AG04450 (cell line): ENCODE measurements at regions not wholly inside any gene's neighbourhood (a gene's known extent, or its start where the extent isn't known, plus 50 kb on each side); places are given as distances from the start of the nearest gene placed in this dataset.

Experiments
- CTCF ChIA-PET: fragments of 300-600, 350-600 bp; formaldehyde crosslinking; extraction: SDS; loops from one replicate; lab custom pipeline; 2022; ENCODE audit warnings: antibody characterized with exemption, inconsistent platforms; lab: Charles Lee
- POLR2A ChIA-PET: fragments of 350-600 bp; formaldehyde crosslinking; extraction: SDS; loops from one replicate; lab custom pipeline; 2021; ENCODE audit warnings: antibody characterized with exemption, inconsistent platforms; lab: Yijun Ruan, JAX
- DNase-seq: peaks from one replicate; pipeline ENCODE4 v3.0.0-alpha.2; 2011; ENCODE audit warnings: low read depth, low spot score
- H3K27ac ChIP-seq: one replicate; pipeline ENCODE4 v1.5.1; 2012; ENCODE audit warnings: low read depth, low read length, control low read depth
- H3K27me3 ChIP-seq: one replicate; pipeline ENCODE4 v1.6.0; 2012; ENCODE audit warnings: low read length; ENCODE audit not compliant: control insufficient read depth, insufficient read depth
- H3K4me3 ChIP-seq: 2 replicates; pipeline ENCODE4 v1.5.1; 2011; ENCODE audit warnings: mild to moderate bottlenecking, low read depth, low read length, control low read depth
- H3K9me3 ChIP-seq: 2 replicates; pipeline ENCODE4 v1.5.1; 2012; ENCODE audit warnings: low read length; ENCODE audit not compliant: control insufficient read depth, insufficient read depth
- CTCF ChIP-seq: IDR thresholded peaks from 2 replicates; pipeline ENCODE4 v1.5.1; 2011; ENCODE audit warnings: low read depth, low read length, control low read depth, inconsistent platforms

GRCh38 chr2:797993-798392 lies 120.8 kb upstream of the TMEM18 start:
- POLR2A ChIA-PET = no interaction called here
- no peaks in the 10 kb centered on the region for H3K27me3 ChIP-seq
- CTCF ChIA-PET = interaction anchor here (0.5 kb wide), 1 partner anchor 131 kb away, joined by 6 read pairs; no protein-coding TSS in a partner anchor
- no peak overlapping the region for H3K27ac ChIP-seq
- no peak overlapping the region for H3K4me3 ChIP-seq
- TF ChIP-seq CTCF = no peak
- no peak for DNase-seq
- H3K9me3 ChIP-seq = peaks cover 35% of the 10 kb centered on the region

- H3K27ac ChIP-seq = no peak overlapping the region
- DNase-seq = no peak
- H3K9me3 ChIP-seq = peaks cover 39% of the 10 kb centered on the region
- TF ChIP-seq CTCF = no peak
- ChIA-PET POLR2A (no interaction called here), CTCF (no interaction called here)
- no peak overlapping the region for H3K4me3 ChIP-seq
- H3K27me3 ChIP-seq = no peaks in the 10 kb centered on the region
Observed at GRCh38 chr2:797556-797955, 120.3 kb upstream of the TMEM18 start.

GRCh38 chr2:796141-796985 lies 119.2 kb upstream of the TMEM18 start:
- Histone ChIP-seq H3K9me3 (peaks cover 40% of the 10 kb centered on the region), H3K27ac (no peak overlapping the region), H3K27me3 (no peaks in the 10 kb centered on the region), H3K4me3 (no peak overlapping the region)
- no peak for TF ChIP-seq CTCF
- ChIA-PET CTCF (no interaction called here), POLR2A (no interaction called here)
- DNase-seq = no peak

GRCh38 chr2:795531-796041 lies 118.4 kb upstream of the TMEM18 start:
- Histone ChIP-seq H3K4me3 (no peak overlapping the region), H3K27me3 (no peaks in the 10 kb centered on the region), H3K9me3 (peaks cover 44% of the 10 kb centered on the region), H3K27ac (no peak overlapping the region)
- DNase-seq = no peak
- TF ChIP-seq CTCF = no peak
- POLR2A ChIA-PET = no interaction called here
- CTCF ChIA-PET = no interaction called here

- DNase-seq = no peak
- H3K27me3 ChIP-seq = no peaks in the 10 kb centered on the region
- POLR2A ChIA-PET = no interaction called here
- CTCF ChIA-PET = no interaction called here
- H3K27ac ChIP-seq = no peak overlapping the region
- no peak overlapping the region for H3K4me3 ChIP-seq
- peaks cover 51% of the 10 kb centered on the region for H3K9me3 ChIP-seq
- no peak for TF ChIP-seq CTCF
Observed at GRCh38 chr2:794554-795241, 117.5 kb upstream of the TMEM18 start.
